NCI-H1930 (cell line): ENCODE measurements at regions not wholly inside any gene's neighbourhood (a gene's known extent, or its start where the extent isn't known, plus 50 kb on each side); places are given as distances from the start of the nearest gene placed in this dataset.
"Not testable (repeated sequence)": the region's sequence is repeated elsewhere in the genome, so short reads cannot be mapped to it uniquely, and the experiment has no call there.

ENCODE experiments used
- DNase-seq, 2 experiments: peaks; one replicate each; lab custom pipeline; 2025; lab: John Stamatoyannopoulos, UW

DNA sequence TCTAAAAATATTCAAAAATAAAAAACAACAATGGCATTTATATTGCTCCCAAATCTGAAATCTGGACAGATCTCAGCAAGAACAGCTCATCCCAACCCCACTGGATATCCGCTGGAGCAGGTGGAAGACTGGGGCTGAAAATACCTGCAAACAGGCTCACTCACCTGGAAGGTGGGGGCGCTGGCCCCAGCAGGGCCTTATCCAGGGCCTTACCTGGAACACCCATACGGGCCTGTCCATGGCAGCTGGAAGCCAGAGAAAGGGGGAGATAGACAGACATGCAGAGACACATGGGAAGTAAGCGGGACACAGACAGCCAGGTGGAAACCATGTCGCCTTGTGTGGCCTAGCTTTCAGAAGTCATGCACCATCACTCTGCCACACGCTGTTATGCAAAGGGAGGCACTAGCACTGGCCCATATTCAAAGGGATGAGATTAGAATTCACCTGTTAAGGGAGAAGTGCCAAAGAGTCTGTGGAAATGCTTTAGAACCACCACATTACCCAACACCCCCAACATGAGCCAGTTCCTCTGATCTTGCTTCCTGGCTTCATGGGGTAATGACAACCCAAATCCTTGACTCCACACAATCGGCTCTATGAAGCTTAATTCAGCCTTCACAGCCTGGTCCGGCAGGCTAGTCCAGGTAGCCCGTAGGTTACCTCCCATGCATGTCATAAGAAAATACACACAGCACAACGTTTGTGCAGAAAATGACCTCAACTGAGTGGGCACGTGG lies 99.0 kb upstream of the CDYL start:
- no peak for DNase-seq

DNA sequence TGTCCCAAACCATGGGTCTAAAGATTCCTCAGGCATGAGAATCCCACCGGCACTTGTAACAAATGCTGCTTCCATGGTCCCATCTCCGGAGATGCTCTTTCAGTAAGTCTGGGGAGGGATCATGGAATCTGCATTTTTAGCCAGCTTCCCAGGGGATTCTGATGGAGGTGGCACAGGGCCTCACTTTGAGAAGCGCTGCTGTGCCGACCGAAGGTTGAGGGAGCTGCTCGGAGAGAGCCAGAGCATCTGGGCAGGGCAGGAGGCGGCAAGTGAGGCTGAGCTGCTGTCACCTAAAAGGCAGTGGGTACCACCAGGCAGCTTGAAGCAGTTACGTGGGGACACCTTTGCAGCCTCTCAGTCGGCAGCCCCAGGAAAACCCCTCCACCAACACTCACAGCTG lies 100.2 kb upstream of the CDYL start:
- no peak for DNase-seq

DNA sequence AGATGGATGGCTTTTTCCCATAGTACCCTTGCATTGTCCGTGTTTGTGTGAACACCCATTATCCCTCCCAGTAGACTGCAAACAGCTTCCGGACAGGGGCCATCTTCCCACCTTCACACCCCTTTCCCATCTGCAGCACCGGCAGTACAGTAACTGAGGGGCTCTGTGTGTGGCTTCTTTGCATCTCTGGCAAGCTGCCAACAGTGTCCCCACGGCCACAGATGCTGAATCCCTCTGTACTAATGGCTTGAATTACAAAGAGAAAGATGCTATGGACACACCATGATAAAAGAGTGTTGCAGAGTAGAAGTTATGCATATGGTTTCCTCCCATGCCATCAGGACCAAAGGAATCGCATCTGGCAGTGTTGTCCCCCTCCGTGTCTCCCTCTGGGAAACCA lies 101.1 kb upstream of the CDYL start:
- no peak for DNase-seq

DNA sequence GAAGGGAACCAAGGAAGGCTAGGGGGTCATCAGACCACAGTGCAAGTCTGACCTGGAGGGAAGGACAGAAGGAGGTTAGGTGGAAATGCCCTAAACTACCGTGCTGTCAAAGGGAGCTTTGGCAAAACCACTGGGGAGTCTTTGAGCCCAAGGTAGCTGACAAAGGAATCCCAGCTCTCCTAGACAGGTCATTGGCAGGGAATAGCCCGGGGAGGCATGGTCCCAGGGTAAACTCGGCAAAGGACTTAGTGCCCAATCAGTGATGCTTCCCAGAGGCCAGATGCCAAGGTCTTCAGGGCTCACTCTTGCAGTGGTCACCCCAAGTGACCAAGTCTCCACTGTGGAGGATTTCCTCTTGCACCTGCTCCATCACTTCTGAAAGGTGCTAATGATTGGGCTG lies 102.3 kb upstream of the CDYL start:
- no peak for DNase-seq

DNA sequence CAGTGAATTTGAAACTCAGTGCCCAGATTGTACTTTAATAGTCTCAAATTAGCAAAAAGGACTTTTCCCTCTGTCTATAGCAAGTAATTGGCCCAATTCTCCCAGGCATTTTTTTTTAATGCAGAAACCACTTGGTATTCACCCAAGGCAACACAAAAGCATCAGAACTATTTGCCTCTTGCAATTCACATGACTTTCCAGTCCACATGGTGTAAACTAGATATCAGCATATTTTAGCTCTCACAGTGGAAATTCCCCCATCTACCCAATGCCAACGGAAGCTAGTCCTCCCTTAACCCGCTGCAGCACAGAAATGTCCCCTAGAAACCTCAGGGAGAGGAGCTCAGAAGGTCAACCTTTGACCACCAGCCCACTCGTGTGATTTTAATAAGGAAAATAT lies 103.4 kb upstream of the CDYL start:
- no peak for DNase-seq

DNA sequence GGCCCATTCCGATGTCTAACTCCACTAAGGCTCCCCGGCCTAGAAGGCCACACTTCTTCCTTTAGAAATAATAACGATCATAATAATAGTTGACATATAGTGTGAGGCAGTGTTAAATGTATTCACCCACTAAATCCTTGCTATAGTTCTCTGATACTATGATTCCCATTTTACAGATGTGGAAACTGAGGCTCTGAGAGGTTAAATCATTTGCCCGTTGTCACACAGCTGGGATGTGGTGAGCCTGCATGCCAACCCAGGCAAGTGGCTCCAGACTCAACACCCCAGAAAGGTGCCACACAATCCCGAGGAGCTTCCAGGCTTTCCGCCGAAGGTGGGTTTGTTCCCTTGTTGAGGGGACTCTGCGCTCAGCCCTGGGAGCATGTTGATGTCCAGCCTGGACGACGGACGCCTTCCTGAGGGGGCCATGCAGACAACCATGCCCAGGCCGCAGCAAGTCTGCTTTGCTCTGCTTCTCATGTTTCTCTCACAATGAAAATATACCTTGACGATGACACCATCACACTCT lies 104.6 kb upstream of the CDYL start:
- DNase-seq = no peak

DNA sequence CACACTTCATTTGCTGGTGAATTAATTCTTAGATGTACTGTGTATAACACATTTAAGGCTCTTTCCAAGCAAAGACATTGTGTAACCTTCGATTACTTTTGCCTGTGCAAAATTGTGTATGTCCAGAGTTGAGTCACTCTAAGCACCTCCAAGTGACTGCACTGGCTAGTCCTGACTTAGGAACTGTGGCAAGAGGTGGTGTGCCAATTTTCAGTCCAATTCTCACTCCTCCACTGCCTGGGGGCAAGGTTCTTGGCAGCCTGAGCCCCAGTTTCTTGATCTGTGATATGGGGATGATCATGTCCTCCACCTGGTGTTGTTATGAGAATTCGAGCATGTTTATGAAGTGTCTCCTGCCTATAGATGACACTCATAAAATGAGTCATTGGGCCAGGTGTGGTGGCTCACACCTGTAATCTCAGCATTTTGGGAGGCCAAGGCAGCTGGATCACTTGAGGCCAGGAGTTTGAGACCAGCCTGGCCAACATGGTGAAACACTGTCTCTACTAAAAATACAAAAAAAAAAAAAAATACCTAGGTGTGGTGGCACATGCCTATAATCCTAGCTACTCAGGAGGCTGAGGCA lies 105.3 kb upstream of the CDYL start:
- DNase-seq = no peak

DNA sequence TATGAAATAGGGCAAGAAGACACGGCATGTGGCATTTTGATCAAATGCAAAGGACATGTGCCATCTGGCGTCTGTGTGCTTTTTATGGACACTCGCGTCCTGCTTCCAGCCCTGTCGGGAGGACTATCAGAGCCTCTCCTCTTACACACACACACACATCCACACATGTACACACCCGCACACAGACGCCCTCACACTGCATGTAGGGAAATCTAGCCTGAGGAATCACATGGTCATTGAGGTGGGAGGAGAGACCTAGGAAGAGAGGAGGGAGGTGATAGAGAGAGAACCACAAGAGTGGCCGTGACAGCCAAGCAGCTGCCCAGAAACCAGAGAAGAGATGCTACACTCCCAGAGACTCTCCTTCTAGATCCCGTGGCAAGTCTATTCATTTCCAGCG lies 105.9 kb upstream of the CDYL start:
- DNase-seq = no peak

DNA sequence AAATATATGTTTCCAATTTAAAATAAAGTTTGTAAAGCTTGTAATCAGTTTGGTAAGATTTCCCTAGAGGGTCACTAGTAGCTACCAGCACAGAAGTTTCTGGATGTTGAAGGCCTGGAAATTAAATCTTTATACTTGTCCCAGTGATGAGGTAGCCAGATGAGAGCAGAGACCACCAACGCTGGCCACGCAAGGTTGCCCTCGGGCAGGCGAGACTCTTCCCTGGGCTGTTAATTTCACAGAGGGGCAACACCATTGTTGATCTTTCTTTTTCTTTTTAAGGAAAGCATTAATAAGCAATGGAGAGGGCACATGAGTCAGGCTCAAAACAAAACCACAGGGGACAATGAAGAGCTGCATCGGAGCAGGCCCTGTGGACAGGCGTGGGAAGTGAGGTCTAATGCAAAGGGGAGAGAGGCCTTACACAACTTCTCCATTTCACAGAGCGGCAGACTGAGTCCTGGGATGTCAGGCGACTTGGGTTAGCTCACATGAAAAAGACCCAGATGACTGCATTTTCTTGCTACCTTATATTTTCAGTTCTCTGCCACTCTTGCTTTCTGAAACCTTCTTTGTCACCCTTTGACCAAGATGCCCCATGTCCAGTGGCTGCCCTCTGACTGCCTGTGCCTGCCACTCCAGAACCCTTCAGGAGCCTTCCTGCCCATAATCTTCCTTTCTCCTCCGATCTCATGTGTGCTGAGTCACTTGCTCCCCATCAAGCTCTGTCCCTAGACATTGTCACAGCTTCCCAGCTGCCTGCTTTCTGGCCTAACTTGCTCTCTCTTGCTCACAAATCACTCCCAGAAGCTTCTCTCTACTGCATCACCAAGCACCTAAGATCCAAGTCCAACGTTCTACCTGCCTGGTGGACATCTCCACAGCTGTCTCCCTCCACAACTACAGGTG lies 107.7 kb upstream of the CDYL start:
- no peak for DNase-seq

DNA sequence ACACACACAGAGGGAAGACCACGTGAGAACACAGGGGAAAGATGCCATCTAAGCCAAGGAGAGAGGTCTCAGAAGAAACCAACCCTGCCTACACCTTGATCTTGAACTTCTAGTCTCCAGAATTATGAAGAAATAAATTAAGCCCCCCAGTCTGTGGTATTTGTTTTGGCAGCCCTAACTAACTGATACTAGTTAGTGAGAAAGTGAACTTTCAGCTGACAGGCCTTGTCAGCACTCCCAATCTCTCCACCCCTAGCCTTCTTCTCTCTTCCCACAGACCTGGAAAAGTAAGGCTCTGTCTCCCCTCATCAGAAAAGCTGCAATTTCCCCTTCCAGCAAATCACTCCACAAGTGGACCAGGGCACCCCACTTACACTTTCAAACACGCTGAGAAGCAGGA lies 108.6 kb upstream of the CDYL start:
- DNase-seq = no peak

DNA sequence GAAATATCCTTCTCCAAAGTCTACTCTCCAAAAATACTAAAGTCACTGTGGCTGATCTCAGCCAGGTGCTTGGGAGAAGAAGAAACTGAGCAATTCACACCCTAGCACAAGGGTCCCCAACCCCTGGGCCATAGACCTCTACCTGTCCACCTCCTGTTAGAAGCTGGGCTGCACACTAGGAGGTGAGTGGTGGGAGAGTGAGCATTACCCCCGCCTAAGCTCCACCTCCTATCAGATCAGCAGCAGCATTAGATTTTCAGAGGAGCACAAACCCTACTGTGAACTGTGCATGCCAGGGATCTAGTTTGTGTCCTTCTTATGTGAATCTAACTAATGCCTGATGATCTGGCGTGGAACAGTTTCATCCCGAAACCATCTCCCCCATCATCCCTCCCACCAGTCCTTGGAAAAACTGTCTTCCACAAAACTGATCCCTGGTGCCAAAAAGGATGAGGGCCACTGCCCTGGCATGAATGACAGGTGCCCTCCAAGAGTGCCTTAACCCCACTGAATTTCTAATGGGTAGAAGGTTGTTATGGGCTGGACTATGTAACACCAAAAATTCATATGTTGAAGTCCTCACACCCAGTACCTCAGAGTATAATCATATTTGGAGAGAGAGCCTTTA lies 109.2 kb upstream of the CDYL start:
- no peak for DNase-seq

DNA sequence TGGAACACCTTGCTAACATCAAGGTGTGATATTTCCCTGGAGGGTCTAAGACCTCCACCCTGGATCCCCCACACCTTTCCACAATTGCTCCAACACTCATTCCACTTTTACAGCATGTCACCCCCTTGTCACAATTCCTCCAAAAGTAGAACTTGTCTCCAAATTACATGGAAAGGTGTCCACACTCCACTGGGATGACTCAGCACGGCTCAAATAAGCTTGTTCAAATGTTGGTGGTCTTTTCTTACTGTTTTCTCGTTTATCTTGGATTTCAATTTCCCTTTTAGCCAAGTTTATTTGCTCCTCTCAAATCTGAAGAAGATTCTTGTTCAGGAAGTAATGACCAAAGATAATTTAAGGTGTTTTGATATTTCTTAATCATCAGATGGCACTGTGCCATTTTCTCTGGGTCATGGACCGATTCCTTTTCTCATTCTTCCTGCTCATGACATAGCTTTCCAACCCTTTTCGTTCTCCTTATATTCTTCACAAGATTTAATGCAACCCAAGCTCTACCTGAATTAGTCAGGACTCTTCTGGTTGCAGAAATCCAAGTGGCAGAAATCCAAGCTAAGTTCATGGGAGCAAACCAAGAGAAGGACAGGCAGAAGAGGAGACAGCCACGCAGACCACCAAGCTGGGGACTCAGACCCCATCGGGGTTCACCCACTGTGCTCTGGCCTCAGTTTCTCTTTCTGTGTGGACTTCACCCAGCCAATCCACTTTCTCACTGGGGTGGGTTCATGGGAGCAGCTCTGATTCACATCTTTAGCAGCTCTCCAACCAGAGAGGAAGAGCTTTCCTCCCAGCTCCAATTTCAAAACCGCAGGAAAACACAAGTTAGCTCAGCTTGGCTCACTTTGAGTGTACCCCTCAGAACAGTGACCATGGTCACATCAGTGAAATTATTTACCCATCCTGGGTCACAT lies 110.5 kb upstream of the CDYL start:
- no peak for DNase-seq

DNA sequence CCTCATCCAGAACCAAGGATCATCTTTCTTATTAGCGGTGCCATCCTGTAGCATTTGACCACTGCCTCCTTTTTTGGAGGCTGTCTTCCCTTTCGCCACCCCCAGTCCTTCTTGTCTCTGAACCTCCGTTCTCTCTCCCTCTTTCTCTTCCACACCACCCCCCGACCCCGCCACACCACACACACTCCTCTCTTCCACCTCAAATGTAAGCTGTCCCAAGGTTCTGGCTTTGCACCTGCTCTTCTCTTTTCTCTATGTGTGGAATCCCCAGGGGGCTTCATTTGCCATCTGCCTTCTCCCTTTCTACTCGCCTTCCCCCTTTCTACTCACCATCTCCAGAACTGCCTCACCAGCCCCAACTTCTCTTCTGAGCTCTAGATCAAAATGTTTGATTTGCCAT lies 111.3 kb upstream of the CDYL start:
- DNase-seq = no peak

DNA sequence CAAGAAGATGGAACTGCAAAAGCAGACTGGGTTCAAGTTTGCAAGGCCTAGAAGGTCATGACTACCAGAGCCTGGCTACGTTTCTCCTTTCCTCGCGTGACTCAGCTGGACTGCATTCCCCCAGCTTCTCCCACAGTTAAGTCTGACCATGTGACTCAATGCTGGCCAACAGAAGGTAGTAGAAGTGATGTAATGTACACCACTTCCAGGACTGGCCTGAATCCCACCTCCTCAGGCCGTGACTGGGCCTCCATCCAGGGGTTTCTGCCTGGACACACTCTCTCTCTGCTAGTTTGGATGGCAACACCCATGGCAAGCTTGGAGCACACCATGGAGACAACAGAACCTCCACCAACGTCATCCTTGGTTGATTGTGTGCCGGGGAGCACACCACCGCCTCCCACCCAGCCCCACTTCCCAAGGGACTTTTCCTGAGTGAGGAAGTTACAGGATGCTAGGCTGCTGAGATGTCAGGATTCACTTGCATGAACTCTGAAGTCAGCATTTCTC lies 112.0 kb upstream of the CDYL start:
- DNase-seq = no peak

DNA sequence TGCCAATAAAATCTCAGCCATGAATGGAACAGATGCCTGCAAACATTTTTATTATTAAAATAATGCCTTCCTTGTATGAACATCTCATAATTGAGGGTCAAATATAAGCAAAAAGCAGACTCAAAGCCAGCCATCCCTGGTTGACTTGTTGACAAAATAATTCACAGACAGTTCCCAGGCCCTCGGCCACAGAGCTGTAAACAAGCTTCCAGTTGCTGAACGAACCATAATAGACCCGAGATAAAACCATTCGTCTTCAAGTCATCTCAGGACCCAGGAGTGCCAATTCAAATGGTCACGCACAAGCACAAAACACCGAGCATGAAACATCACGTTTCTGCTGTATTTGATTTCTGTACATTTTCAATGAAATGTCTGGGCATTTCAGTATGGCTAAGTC lies 113.3 kb upstream of the CDYL start:
- DNase-seq = no peak

DNA sequence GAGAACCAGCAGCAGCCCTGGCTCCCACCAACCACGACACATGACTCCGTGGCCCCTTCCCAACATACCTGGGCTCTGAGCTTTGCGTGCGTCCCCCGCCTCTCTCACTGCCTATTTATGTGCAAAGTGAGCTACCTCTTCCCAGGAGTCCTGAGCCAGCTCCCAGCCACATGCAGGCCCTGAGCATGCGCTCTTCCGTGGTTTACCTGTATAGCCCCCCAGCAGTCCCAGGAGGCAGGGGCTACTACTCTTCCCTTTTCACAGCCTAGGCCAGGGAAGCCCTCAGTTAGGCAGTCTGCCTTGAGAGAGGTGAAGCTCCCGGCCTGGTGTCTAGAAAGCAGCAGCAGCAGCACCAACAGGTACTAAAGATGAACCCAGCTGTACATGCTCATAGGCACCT lies 114.8 kb upstream of the CDYL start:
- no peak for DNase-seq

DNA sequence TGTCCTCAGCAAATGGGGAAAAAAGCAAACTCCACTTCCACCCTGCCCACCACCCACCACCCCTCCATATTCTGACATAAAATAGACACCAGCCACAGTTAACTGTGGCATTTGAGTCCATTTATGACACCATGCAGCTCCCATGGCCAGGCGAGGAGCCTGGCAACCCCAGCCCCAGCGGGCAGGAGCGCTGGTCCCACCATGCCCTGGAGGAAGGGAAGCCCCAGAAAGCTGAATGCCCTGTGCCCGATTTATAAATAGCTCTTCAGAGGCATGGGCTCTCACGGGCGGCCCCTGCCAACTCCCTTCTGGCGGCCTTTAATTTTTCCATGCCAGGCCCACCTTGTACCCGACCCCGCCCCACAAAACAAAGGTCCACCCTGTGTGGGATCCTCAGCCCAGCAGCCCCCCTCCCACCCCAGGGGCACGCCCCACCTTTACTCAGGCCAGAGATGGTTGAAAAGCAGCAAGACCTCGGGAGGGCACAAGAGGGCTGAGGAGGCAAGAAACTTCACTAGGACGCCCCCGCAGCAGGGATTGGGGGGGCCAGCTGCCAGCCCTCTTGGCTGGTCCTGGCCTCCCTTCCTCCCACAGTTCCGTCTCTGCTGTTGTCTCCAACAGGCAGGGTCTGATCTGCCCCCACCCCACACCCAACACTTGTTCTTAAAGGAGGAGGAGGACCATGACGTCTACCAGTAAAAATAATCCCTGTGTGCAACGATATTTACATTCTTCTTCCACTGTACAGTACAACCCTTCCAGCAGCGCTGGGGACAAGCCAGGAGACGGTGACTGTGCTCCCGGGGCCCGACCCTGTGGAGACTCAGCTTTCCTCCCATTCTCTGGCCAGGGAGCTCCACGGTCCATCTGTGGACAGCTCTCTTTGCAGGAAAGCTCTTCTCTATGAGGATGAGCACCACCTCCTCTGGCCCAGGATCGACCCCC lies 115.6 kb upstream of the CDYL start:
- no peak for DNase-seq

DNA sequence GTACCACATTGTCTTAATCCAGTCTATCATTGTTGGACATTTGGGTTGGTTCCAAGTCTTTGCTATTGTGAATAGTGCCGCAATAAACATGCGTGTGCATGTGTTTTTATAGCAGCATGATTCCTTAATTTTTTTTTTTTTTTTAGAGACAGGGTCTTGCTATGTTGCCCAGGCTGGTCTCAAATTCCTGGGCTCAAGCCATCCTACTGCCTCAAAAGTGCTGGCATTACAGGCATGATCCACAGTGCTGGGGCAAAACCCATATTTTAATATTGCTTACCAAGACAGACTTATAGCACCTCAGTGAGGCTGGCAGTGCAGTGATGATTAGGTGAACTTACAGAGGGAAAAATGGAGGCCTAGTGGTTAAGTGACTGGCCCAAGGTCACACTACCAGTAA lies 116.5 kb upstream of the CDYL start:
- DNase-seq = not testable (repeated sequence)

DNA sequence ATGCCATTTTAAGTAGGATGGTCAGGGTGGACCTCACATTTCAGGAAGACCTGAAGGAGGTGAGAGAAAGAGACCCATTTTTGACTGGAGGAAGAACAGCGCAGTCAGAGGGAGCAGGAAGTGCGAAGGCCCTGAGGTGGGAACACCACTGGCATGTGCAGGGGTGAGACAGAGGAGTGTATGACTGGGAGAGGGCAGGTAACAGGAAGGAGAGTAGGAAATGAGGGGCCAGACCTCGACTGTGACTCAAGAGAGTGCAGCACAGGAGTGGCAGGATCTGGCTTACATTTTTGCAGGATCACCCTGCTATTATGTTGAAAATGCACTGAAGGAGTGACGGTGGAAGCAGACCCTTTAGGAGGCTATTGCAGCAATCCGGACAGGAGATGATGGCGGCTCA lies 117.7 kb upstream of the CDYL start:
- no peak for DNase-seq

DNA sequence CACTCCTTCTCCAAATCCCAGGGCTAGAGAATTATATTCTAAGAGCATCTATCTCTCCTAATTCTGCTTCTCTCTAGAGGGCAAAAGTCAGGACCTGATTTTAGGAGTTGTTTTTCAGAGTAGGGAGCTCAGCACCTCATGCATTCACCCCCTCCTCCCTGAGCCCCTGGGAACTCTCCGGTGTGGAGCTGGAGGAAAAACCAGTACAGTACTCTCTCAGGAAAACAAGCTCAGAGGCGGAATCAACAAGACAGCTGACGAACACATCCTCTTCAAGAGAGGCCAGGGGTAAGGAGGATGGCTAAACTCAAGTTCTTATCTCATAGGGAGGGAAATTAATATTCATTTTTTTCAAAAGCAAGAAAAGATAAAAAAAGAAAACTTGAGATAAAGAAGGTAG lies 120.1 kb upstream of the CDYL start:
- no peak for DNase-seq
